Esophagus muscularis mucosa (tissue), 4 donors: ENCODE measurements at regions not wholly inside any gene's neighbourhood (a gene's known extent, or its start where the extent isn't known, plus 50 kb on each side); places are given as distances from the start of the nearest gene placed in this dataset.

Experiments
- DNase-seq: peaks from one replicate; pipeline ENCODE4 v3.0.0-alpha.2; 2017; ENCODE audit errors: extremely low spot score
- H3K27ac ChIP-seq, 4 donors: fragments of 200-600 bp; sonication (generic); replicated peaks in 1 of 4; 1 replicate in 3 of 4; 2 replicates in 1 of 4; pipeline ENCODE4 v1.5.1; 2016 to 2019; ENCODE audit warnings: mild to moderate bottlenecking in 1 of 4
- H3K27me3 ChIP-seq, 4 donors: fragments of 200-600 bp; sonication (generic); one replicate each; pipeline versions ENCODE4 v1.5.1 to v1.6.0; 2016 to 2019
- H3K36me3 ChIP-seq, 4 donors: fragments of 200-600 bp; sonication (generic); one replicate each; pipeline ENCODE4 v1.5.1; 2016 to 2019
- H3K4me1 ChIP-seq, 4 donors: fragments of 200-600 bp; sonication (generic); one replicate each; pipeline ENCODE4 v1.5.1; 2016 to 2019
- H3K4me3 ChIP-seq, 4 donors: fragments of 200-600 bp; sonication (generic); 1 replicate in 2 of 4; 2 replicates in 2 of 4; pipeline ENCODE4 v1.5.1; 2016 to 2019; ENCODE audit warnings: mild to moderate bottlenecking in 4 of 4, moderate library complexity in 1 of 4
- H3K9me3 ChIP-seq, 4 donors: fragments of 200-600 bp; sonication (generic); 1 replicate in 3 of 4; 2 replicates in 1 of 4; pipeline ENCODE4 v1.5.1; 2016 to 2019
- CTCF ChIP-seq, 3 experiments: fragments of 200-600 bp in 2 of 3; fragments of 450-650 bp in 1 of 3; sonication (generic) in 2 of 3; IDR thresholded peaks; one replicate each; pipeline ENCODE4 v1.5.1; 2017 to 2019; ENCODE audit warnings: antibody characterized with exemption in 3 of 3, mild to moderate bottlenecking in 2 of 3, moderate library complexity in 1 of 3
- EP300 ChIP-seq: sonication (generic); formaldehyde crosslinking; IDR thresholded peaks from one replicate; pipeline ENCODE4 v1.6.1; 2017; ENCODE audit warnings: antibody characterized with exemption
- POLR2A ChIP-seq: fragments of 450-650 bp; IDR thresholded peaks from one replicate; pipeline ENCODE4 v1.6.1; 2017; ENCODE audit warnings: antibody characterized with exemption, moderate library complexity, mild to moderate bottlenecking, low read depth
- POLR2AphosphoS5 ChIP-seq, 2 donors: sonication (generic); formaldehyde crosslinking; IDR thresholded peaks; one replicate each; pipeline ENCODE4 v1.6.1; 2017; ENCODE audit warnings: antibody characterized with exemption in 2 of 2
- WGBS: methylation state at CpG from one replicate; pipeline ENCODE4 v1.1.5; 2018; 5-methylcytosine and 5-hydroxymethylcytosine counted together
- intact Hi-C: fragments of 100-400 bp; cut with DNase I; formaldehyde crosslinking; loops from one replicate; pipeline ENCODE4 v1.15.1; 2023

- TF ChIP-seq POLR2AphosphoS5 (IDR thresholded peaks at IDR 0.05) (no peak), EP300 (no peak), CTCF (IDR thresholded peaks at IDR 0.05) (no peak), POLR2A (no peak)
- H3K27ac ChIP-seq: no peak overlapping the region
- H3K9me3 ChIP-seq: no peaks in the 10 kb centered on the region
- no peak overlapping the region for H3K4me3 ChIP-seq
- peaks cover 2 to 16% (median 10%) of the 10 kb centered on the region in 4 donors for H3K4me1 ChIP-seq
- DNase-seq: no peak
- intact Hi-C loops: no loop called here
- H3K36me3 ChIP-seq: no peaks in the 10 kb centered on the region
- WGBS: 88% methylated on average over 8 of the region's 8 CpGs
- H3K27me3 ChIP-seq: no peaks in the 10 kb centered on the region
Measured at GRCh38 chr4:124433500-124433899, 279.0 kb downstream of the ANKRD50 start.

GRCh38 chr4:124435274-124435950 is 277.1 kb downstream of the ANKRD50 start:
- H3K9me3 ChIP-seq: no peaks in the 10 kb centered on the region
- DNase-seq: no peak
- no peaks in the 10 kb centered on the region for H3K36me3 ChIP-seq
- no peak overlapping the region for H3K4me3 ChIP-seq
- intact Hi-C loops: no loop called here
- TF ChIP-seq POLR2AphosphoS5 (IDR thresholded peaks at IDR 0.05) (no peak), POLR2A (no peak), CTCF (IDR thresholded peaks at IDR 0.05) (no peak), EP300 (no peak)
- H3K27ac ChIP-seq: no peak overlapping the region
- 100% methylated on average over 2 of the region's 2 CpGs for WGBS
- H3K27me3 ChIP-seq: no peaks in the 10 kb centered on the region
- peaks cover 0 to 10% (median 5%) of the 10 kb centered on the region in 4 donors for H3K4me1 ChIP-seq

- Histone ChIP-seq H3K9me3 (no peaks in the 10 kb centered on the region), H3K4me3 (no peak overlapping the region), H3K36me3 (no peaks in the 10 kb centered on the region), H3K27ac (no peak overlapping the region), H3K27me3 (no peaks in the 10 kb centered on the region), H3K4me1 (peaks cover 0 to 4% (median 0%) of the 10 kb centered on the region in 4 donors)
- DNase-seq: no peak
- TF ChIP-seq POLR2AphosphoS5 (IDR thresholded peaks at IDR 0.05): no peak
- TF ChIP-seq POLR2A: no peak
- no peak for TF ChIP-seq EP300
- TF ChIP-seq CTCF (IDR thresholded peaks at IDR 0.05): no peak
- intact Hi-C loops: no loop called here
Measured at GRCh38 chr4:124437853-124438495, 274.6 kb downstream of the ANKRD50 start.

- no peak overlapping the region for H3K4me3 ChIP-seq
- no peak overlapping the region for H3K27ac ChIP-seq
- no peak for DNase-seq
- H3K9me3 ChIP-seq: peaks cover 0 to 9% (median 2%) of the 10 kb centered on the region in 4 donors
- 100% methylated on average over 3 of the region's 5 CpGs for WGBS
- no peak for TF ChIP-seq POLR2A
- TF ChIP-seq POLR2AphosphoS5 (IDR thresholded peaks at IDR 0.05): no peak
- no peak for TF ChIP-seq CTCF (IDR thresholded peaks at IDR 0.05)
- TF ChIP-seq EP300: no peak
- H3K27me3 ChIP-seq: no peaks in the 10 kb centered on the region
- intact Hi-C loops: no loop called here
- H3K4me1 ChIP-seq: no peaks in the 10 kb centered on the region
- H3K36me3 ChIP-seq: no peaks in the 10 kb centered on the region
Measured at GRCh38 chr4:124445071-124445470, 267.5 kb downstream of the ANKRD50 start.
